Panc1 (cell line): ENCODE measurements at regions not wholly inside any gene's neighbourhood (a gene's known extent, or its start where the extent isn't known, plus 50 kb on each side); places are given as distances from the start of the nearest gene placed in this dataset.

Source experiments
- ATAC-seq: fragments of 200-7000 bp; cut with Tn5 transposase; 2 replicates; pipeline ENCODE4 v1.9.1; 2020; ENCODE audit warnings: mild to moderate bottlenecking, moderate library complexity
- BruUV-seq: library from RNA; stranded (reverse); fragments of 400-500 nt; replicated peaks from 2 replicates; lab custom pipeline; 2021; lab: Mats Ljungman, UMichigan
- CTCF ChIA-PET: fragments of 300-600 bp; sonication (Branson Sonifier 250); formaldehyde crosslinking; loops from one replicate; lab custom pipeline; 2022; ENCODE audit warnings: antibody characterized with exemption; lab: Charles Lee
- POLR2A ChIA-PET: fragments of 300-600 bp; sonication (Branson Sonifier 250); formaldehyde crosslinking; loops from one replicate; lab custom pipeline; 2022; ENCODE audit warnings: antibody characterized with exemption; lab: Charles Lee
- DNase-seq: peaks from one replicate; pipeline ENCODE4 v3.0.0-alpha.2; 2010; ENCODE audit warnings: low read depth, low spot score
- H3K27ac ChIP-seq: 2 replicates; pipeline ENCODE4 v1.5.1; 2011; ENCODE audit warnings: mild to moderate bottlenecking, low read length, inconsistent platforms
- H3K27me3 ChIP-seq: fragments of 200-500 bp; sonication (Bioruptor generic); 2 replicates; pipeline ENCODE4 v1.6.0; 2014; ENCODE audit warnings: low read length, inconsistent platforms; ENCODE audit not compliant: control insufficient read depth, insufficient read depth
- H3K36me3 ChIP-seq: fragments of 200-500 bp; sonication (Bioruptor generic); 2 replicates; pipeline ENCODE4 v1.5.1; 2014; ENCODE audit warnings: inconsistent platforms, mild to moderate bottlenecking, low read length, moderate library complexity; ENCODE audit not compliant: control insufficient read depth, insufficient read depth
- H3K4me1 ChIP-seq: 2 replicates; pipeline ENCODE4 v1.5.1; 2011; ENCODE audit warnings: inconsistent platforms, mild to moderate bottlenecking, low read length, moderate library complexity; ENCODE audit not compliant: control insufficient read depth, insufficient read depth
- H3K4me3 ChIP-seq, 2 experiments: 2 replicates each; pipeline ENCODE4 v1.5.1; 2011 to 2012; ENCODE audit warnings: low read depth in 2 of 2, low read length in 2 of 2, mild to moderate bottlenecking in 2 of 2, inconsistent platforms in 1 of 2, moderate library complexity in 1 of 2
- H3K9me3 ChIP-seq: fragments of 200-500 bp; sonication (Bioruptor generic); 2 replicates; pipeline ENCODE4 v1.5.1; 2014; ENCODE audit warnings: low read depth, mild to moderate bottlenecking, inconsistent platforms, low read length, moderate library complexity; ENCODE audit not compliant: control insufficient read depth, insufficient read depth
- CTCF ChIP-seq: fragments of 450-650 bp; IDR thresholded peaks from 2 replicates; pipeline ENCODE4 v1.5.1; 2017; ENCODE audit warnings: mild to moderate bottlenecking
- POLR2AphosphoS5 ChIP-seq: IDR thresholded peaks from 2 replicates; pipeline ENCODE4 v1.6.1; 2012; ENCODE audit warnings: mild to moderate bottlenecking, low read depth, low read length, moderate library complexity
- REST ChIP-seq, 2 experiments: IDR thresholded peaks; 2 replicates each; pipeline ENCODE4 v1.6.1; 2011 to 2012; ENCODE audit warnings: low read depth in 2 of 2, control low read depth in 1 of 2, low read length in 1 of 2, mild to moderate bottlenecking in 1 of 2, moderate library complexity in 1 of 2; ENCODE audit not compliant: insufficient read depth in 1 of 2
- SIN3A ChIP-seq: IDR thresholded peaks from 2 replicates; pipeline ENCODE4 v1.6.1; 2012; ENCODE audit warnings: low read depth, mild to moderate bottlenecking, low read length, moderate library complexity, borderline replicate concordance; ENCODE audit not compliant: insufficient read depth
- TCF7L2 ChIP-seq: IDR thresholded peaks from 2 replicates; pipeline ENCODE4 v1.6.1; 2011; ENCODE audit warnings: mild to moderate bottlenecking, low read depth, low read length, inconsistent platforms
- in situ Hi-C: cut with HindIII; loops from 2 replicates; pipeline ENCODE4 v1.10.0; 2016; ENCODE audit warnings: low sequenced_read_pairs, low pct_unique_long_range_greater_than_20kb
- intact Hi-C: fragments of 100-400 bp; cut with micrococcal nuclease; formaldehyde crosslinking; loops from one replicate; pipeline ENCODE4 v1.10.0; 2022; ENCODE audit not compliant: unreplicated experiment

DNA sequence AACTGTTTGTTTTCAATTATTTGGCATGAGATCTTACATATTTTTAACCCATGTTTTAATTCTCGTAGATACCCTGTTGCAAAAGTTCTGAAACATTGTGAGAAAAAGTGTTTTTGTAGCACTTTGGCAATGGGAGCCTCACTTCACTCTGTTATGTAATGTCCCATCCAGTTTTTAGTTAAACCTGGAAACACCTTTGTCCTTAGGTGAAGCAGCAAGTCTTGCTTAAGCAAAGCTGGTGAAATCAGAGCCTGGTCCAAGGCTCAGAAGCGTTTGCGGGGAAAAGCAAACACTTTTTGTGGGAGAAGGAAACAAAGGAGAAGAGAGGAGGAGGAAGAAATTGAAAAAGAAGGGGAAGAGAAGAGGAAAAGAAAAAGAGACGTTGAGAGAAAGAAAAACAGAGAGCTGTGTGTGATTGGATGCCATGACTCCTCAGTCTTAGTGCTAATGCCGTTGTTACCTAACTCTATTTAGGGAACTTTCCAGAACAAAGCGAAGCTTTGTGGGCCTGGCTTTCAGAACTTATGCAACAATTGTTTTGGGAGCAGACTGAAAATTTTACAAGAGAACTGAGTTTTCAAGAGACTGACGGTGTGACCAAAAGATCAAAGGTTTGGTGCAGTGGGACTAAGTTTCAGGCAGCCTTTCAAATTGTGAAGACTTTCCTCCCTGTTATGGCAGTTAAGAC, 93.1 kb downstream of the NTMT2 start:
- Histone ChIP-seq H3K9me3 (no peaks in the 10 kb centered on the region), H3K27ac (no peak overlapping the region), H3K27me3 (no peaks in the 10 kb centered on the region), H3K4me1 (no peaks in the 10 kb centered on the region), H3K36me3 (no peaks in the 10 kb centered on the region), H3K4me3 (no peak overlapping the region)
- no peak for TF ChIP-seq SIN3A
- TF ChIP-seq POLR2AphosphoS5 = no peak
- TF ChIP-seq TCF7L2 = no peak
- no peak for TF ChIP-seq CTCF
- TF ChIP-seq REST (IDR thresholded peaks at IDR 0.05; ENCODE audit: insufficient read depth in 1 of 2, low read depth in 2 of 2, low read length in 1 of 2) = no peak
- BruUV-seq = no TSS peak
- in situ Hi-C loops (no loop called here), intact Hi-C loops (no loop called here)
- POLR2A ChIA-PET = no interaction called here
- DNase-seq = no peak
- CTCF ChIA-PET = no interaction called here
- ATAC-seq = no peak

- ChIA-PET CTCF (no interaction called here), POLR2A (no interaction called here)
- DNase-seq = no peak
- H3K36me3 ChIP-seq = no peaks in the 10 kb centered on the region
- no peak for ATAC-seq
- H3K27ac ChIP-seq = no peak overlapping the region
- intact Hi-C loops = no loop called here
- H3K27me3 ChIP-seq = no peaks in the 10 kb centered on the region
- no peak for TF ChIP-seq REST (IDR thresholded peaks at IDR 0.05; ENCODE audit: insufficient read depth in 1 of 2, low read depth in 2 of 2, low read length in 1 of 2)
- no peak for TF ChIP-seq SIN3A
- TF ChIP-seq TCF7L2 = no peak
- no peak for TF ChIP-seq CTCF
- TF ChIP-seq POLR2AphosphoS5 = no peak
- H3K4me3 ChIP-seq = no peak overlapping the region
- no peaks in the 10 kb centered on the region for H3K4me1 ChIP-seq
- BruUV-seq = no TSS peak
- no peaks in the 10 kb centered on the region for H3K9me3 ChIP-seq
- in situ Hi-C loops = no loop called here
Observed at GRCh38 chr1:170239445-170239844, 93.7 kb downstream of the NTMT2 start.
